Astrocyte of the cerebellum (primary cell): ENCODE measurements at regions not wholly inside any gene's neighbourhood (a gene's known extent, or its start where the extent isn't known, plus 50 kb on each side); places are given as distances from the start of the nearest gene placed in this dataset.
A peak's percentile ranks its signal among the peaks of the same experiment; 100 is the strongest.

Source experiments
- DNase-seq: peaks from one replicate; pipeline ENCODE4 v3.0.0-alpha.2; 2011; ENCODE audit warnings: low read depth
- H3K4me3 ChIP-seq: 2 replicates; pipeline ENCODE4 v1.5.1; 2011; ENCODE audit warnings: mild to moderate bottlenecking, low read depth, low read length, moderate library complexity
- CTCF ChIP-seq: IDR thresholded peaks from 2 replicates; pipeline ENCODE4 v1.5.1; 2012; ENCODE audit warnings: low read length, low read depth, moderate library complexity, mild to moderate bottlenecking; ENCODE audit errors: missing control alignments
- in situ Hi-C: cut with HindIII; loops from 2 replicates; pipeline ENCODE4 v1.10.0; 2017; ENCODE audit warnings: low sequenced_read_pairs

DNA sequence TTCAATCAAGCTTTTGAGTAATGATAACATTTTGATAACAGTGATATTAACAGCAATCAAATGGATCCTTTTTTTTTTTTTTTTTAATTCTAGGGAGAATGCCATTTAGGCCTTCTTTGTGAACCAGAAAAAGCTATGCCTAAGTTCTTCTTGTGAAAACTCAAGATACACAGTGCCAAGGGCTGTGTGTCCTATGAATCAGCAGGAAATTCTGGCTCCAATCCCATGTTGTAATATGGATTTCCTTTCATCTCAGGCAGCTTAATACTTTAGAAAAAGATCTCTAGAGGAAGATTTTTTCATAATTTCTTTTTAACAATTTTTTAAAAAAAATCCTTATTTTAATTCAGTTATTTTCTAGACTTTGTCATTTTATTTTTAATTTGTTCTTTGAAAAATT, 96.1 kb downstream of the NUDT12 start:
- DNase-seq, result no peak
- TF ChIP-seq CTCF, result no peak
- H3K4me3 ChIP-seq, result no peak overlapping the region
- in situ Hi-C loops, result no loop called here

DNA sequence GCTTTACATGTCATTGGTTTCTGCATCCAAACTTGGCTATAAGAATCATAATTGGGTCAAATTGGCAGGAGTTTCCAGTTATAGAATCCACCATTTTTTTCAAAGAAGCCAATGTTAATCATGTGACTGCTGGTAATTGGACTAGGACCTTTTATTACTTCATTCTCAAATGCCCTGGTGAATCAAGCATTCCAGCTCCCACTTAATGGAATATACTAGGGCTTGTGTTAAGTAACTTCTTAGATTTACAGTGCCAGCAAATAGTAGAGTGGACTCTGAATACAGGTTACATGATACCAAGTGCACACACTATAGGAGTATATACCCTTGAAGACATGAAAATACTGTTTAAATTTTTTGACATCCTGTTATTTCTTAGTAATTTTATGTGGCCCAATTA, 96.7 kb downstream of the NUDT12 start:
- in situ Hi-C loops, result no loop called here
- DNase-seq, result no peak
- no peak overlapping the region for H3K4me3 ChIP-seq
- no peak for TF ChIP-seq CTCF

- TF ChIP-seq CTCF, result peak; percentile 44
- in situ Hi-C loops, result no loop called here
- DNase-seq, result no peak
- no peak overlapping the region for H3K4me3 ChIP-seq
These were observed 97.6 kb downstream of the NUDT12 start for GRCh38 chr5:103464835-103465484.

DNA sequence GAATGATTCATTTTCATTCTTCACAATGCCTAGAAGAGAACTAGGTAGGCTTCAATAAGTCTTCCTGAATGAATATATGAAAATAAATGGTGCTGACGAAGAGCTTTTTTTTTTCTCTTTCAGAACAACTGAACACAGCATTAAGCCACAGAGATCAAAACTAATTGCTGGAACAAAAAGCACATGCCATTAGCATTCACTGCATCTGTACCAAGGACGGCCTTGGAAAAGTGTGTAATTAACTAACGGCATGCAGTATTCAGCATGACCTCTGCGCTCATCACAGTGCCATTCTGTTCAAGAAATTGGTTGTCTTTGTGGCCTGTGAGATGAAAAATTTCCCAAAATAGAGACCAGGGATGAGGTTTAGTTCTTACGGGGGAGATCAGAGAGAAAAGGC, 99.3 kb downstream of the NUDT12 start:
- DNase-seq, result no peak
- in situ Hi-C loops, result no loop called here
- no peak overlapping the region for H3K4me3 ChIP-seq
- no peak for TF ChIP-seq CTCF

GRCh38 chr5:103461243-103461642, 101.3 kb downstream of the NUDT12 start:
- in situ Hi-C loops, result no loop called here
- no peak for TF ChIP-seq CTCF
- no peak overlapping the region for H3K4me3 ChIP-seq
- peak; percentile 91 for DNase-seq

DNA sequence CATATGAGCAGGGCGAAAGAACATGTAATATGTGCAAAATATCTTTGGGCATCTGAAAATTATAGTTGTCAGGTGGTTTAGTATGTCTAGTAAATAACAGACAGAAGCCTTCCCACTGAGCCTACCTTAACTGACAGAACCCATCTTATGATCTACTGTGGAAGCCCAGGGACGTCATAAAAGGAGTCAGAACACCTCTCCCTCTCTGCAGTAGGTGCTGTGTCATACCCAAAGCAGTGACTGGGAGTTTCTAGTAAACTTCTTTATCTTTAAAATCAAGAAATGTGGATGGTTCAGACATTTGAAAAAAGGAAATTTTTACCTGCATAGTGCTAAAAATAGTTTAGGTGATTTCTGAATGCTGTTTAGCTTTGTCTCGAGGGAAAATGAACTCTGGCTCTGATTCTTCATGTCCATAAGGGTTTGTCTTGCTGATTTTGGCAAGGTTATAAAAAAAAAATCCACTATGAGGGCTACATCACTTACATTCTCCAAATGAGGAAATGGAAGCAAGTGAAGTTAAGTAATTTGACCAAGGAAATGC, 104.0 kb downstream of the NUDT12 start:
- no peak overlapping the region for H3K4me3 ChIP-seq
- no peak for DNase-seq
- no peak for TF ChIP-seq CTCF
- in situ Hi-C loops, result no loop called here
